GM18867 (cell line): ENCODE measurements at regions not wholly inside any gene's neighbourhood (a gene's known extent, or its start where the extent isn't known, plus 50 kb on each side); places are given as distances from the start of the nearest gene placed in this dataset.
"Not testable (repeated sequence)": the region's sequence is repeated elsewhere in the genome, so short reads cannot be mapped to it uniquely, and the experiment has no call there.

ENCODE experiments used
- ATAC-seq: cut with Tn5 transposase; IDR thresholded peaks from one replicate; pipeline ENCODE4 v1.9.1; 2021; ENCODE audit warnings: mild to moderate bottlenecking, moderate library complexity; ENCODE audit not compliant: unreplicated experiment

DNA sequence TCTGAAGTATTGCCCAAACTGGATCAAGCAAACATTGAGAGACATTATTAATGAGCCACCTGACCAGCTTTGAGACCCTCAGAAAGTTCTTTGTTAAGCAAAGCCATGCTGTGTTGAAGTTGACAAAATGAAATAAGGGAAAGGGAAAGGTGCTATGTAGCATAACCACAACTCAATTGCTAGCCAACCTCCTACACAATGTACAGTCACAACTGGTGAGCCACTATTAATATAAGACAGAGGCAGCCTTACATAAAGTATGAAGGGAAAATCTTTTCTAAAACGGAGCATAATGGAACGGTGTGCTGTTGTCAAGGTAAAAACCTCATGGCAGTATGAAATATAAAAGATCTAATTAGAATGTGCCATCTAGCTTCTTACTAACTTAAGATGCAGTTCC, 375.8 kb upstream of the ST8SIA4 start:
- no peak for ATAC-seq

DNA sequence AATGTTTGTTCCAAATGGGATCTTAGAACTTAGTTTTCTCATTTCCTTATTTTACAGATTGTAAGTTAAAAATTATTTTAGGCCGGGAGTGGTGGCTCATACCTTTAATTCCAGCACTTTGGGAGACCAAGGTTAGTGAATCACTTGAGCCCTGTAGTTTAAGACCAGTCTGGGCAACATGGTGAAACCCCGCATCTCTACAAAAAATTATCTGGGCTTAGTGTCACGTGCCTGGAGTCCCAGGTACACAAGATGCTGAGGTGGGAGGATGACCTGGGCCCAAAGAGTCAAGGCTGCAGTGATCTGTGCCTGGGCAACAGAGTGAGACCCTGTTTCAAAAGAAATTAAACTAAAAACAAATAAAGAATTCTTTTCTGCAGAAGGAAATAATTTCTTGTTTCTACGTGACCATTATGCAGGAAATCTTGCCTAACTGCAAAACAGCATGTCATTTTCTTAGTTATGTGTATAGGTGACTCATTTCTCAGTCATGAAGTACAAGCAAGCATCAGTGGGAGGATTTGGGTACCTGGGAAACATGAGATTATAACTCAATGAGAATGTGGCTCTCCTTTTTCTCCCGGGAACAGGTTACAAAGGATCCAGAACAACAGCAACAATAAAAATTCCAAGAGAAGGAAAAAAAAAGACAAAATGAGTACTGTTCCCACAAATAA, 375.1 kb upstream of the ST8SIA4 start:
- no peak for ATAC-seq

DNA sequence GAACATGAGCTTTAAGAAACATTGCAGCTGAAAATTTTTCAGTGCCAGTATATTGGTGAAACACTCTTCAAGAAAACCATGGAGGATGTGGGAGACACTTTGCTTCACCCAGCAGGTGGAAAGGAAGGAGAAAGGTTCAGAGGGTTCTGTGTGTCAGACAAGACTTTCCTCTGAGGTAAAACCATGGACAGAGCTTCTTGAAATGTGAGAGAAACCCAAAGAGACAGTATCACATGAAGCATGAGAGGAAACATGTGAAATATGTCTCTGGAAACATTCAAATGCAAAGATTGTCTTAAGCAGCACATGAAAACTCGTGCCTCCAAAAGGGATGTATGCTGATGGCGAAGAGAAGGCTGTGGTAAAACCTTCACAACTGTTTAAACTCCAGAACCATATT, 368.9 kb upstream of the ST8SIA4 start:
- ATAC-seq, result no peak

DNA sequence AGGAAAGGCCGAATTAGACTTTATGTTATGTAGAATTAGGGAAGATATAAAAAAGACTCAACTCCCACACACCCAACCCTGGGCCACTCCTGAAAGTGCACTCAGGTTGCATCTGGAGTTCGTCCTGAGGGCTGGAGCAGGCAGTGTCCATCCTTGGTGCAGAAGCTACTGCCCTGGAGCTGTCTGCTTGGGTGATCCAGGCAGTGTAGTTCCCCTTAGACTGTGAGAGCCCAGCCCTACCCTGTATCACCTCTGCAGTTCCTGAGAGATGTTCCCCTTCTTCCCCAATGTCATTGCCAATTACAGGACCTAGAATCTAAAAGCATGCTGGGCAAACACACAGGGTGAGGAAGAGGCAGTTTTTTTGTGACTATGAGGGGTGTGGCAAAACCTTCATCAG, 368.3 kb upstream of the ST8SIA4 start:
- no peak for ATAC-seq

DNA sequence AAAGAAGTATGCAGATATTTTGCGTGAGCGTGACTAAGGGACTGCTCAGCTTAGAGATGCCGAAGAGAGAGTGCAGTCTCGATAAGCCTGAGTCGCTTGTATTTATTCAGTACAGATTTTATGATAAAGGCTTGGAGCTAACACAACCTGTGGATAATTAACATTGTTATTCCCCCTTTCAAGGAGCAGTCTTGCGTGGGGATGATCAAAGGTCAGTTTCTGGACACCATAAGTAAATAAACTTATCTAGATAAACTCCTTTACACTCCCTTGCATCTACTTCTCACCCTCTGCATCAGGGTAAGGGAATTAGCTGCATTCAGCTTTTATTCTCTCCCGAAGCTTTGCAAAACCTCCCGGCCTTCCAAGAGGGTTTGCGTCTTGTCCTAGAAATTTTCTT, 357.8 kb upstream of the ST8SIA4 start:
- no peak for ATAC-seq

DNA sequence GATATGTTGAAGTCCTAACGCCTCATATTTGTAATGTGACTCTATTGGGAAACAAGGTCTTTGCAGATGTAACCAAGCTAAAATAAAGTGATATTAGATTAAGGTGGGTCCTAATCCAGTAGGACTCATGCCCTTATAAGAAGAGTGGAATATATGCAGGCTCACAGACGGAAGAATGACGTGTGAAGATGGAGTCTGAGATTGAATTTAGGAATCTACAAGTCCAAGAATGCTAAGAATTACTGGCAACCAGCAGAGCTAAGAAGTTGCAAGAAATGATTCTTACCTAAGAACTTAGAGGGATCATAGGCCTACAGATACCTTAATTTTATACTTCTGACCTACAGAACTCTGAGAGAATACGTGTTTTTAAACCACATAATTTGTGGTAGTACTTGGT, 350.0 kb upstream of the ST8SIA4 start:
- ATAC-seq, result no peak

DNA sequence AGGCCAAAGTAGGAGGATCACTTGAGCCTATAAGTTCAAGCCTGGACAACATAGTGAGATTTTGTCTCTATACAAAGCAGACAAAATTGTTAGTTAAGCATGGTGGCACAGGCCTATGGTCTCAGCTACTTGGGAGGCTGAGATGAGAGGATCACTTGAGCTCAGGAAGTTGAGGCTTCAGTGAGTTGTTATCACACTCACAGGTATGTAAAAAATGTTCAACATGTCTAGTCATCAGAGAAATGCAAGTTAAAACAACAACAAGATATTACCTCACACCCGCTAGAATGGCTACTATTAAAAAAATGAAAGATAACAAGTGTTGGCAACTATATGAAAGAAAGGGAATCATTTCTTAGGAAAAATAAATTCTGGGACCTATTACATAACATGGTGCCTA, 341.5 kb upstream of the ST8SIA4 start:
- ATAC-seq, result no peak

DNA sequence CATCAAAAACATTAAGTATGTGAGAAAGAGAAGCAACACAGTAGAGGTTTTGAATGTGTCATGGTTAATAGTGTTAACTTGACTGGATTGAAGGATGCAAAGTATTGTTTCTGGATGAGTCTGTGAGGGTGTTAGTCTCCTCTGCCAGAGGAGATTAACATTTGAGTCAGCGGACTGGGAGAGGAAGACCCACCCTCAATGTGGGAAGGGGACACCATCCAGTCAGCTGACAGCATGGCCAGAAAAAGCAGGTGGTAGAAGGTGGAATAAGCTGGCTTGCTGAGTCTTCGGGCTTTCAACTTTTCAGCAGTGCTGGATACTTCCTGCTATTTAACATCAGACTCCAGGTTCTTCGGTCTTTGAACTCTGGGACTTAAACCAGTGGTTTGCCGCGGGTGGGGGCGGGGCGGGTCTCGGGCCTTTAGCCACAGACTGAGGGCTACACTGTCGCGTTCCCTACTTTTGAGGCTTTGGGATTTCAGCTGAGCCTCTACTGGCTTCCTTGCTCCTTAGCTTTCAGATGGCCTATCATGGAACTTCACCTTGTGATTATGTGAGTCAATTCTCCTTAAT, 309.9 kb upstream of the ST8SIA4 start:
- no peak for ATAC-seq

DNA sequence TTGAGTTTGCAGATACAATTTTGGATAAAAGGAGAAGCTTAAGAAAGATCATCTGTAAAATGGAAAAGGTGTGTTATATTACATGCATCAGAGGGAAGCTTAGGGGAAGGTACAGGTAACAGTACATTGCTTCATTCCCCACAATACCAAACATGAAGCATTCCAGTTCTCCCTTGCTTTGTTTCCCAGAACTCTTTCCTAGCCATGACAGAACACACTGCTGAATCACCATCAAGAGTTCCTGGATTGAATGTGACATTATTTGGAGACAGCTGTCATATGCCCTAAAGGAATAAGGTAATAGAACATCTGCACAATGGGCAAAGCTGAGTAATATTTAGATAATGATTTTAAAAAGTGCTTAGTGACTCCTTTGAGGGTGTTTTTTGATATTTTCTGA, 303.5 kb upstream of the ST8SIA4 start:
- ATAC-seq, result no peak

DNA sequence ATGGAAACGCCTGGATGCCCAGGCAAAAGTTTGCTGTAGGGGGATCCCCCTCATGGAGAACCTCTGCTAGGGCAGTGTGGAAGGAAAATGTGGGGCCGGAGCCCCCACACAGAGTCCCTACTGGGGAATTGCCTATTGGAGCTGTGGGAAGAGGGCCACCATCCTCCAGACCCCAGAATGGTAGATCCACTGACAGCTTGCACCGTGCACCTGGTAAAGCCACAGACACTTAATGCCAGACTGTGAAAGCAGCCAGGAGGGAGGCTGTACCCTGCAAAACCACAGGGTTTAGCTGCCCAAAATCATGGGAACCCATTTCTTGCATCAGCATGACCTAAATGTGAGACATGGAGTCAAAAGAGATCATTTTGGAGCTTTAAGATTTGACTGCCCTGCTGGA, 302.0 kb upstream of the ST8SIA4 start:
- ATAC-seq, result not testable (repeated sequence)

DNA sequence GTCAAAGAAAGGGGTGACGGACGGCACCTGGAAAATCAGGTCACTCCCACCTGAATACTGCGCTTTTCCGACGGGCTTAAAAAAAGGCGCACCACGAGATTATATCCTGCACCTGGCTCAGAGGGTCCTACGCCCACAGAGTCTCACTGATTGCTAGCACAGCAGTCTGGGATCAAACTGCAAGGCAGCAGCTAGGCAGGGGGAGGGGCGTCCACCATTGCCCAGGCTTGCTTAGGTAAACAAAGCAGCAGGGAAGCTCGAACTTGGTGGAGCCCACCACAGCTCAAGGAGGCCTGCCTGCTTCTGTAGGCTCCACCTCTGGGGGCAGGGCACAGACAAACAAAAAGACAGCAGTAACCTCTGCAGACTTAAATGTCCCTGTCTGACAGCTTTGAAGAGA, 277.3 kb upstream of the ST8SIA4 start:
- not testable (repeated sequence) for ATAC-seq

DNA sequence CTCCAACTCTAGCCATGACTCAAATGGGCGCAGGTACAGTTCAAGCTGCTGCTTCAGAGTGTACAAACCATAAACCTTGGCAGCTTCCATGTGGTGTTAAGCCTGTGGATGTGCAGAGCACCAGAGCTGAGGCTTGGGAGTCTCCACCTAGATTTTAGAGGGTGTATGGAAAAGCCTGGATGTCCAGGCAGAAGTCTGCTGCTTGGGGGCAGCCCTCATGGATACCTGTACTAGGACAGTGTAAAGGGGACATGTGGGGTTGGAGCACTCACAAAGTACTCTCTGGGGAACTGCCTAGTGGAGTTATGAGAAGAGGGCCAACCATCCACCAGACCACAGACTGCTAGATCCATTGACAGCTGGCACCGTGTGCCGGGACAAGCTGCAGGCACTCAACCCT, 273.5 kb upstream of the ST8SIA4 start:
- ATAC-seq, result no peak

DNA sequence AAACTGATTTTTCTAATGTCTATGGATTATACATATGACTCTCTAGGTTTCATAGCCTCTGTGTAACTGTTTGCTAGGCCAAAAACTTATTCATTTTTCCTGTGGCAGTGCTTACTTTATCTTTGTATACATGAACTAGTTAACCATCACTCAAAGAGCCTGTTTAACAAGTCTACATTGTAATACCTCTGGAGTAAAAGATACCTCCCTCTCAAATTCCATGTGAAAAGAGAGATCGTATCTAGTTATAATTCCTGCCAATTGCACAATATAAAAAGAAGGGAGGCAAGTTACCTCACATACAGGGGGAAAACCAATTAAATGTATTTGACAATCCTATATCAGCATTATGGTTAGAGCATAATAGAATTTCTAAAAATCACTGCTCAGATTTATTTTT, 271.9 kb upstream of the ST8SIA4 start:
- no peak for ATAC-seq

DNA sequence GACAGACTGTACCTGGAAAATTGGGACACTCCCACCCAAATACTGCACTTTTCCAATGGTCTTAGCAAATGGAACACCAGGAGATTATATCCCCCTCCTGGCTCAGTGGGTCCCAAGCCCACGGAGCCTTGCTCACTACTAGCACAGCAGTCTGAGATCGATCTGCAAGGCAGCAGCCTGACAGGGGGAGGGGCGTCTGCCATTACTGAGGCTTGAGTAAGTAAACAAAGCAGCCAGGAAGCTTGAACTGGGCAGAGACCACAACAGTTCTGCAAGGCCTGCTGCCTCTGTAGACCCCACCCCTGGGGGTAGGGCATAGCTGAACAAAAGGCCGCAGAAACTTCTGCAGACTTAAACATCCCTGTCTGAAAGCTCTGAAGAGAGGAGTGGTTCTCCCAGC, 260.0 kb upstream of the ST8SIA4 start:
- no peak for ATAC-seq

DNA sequence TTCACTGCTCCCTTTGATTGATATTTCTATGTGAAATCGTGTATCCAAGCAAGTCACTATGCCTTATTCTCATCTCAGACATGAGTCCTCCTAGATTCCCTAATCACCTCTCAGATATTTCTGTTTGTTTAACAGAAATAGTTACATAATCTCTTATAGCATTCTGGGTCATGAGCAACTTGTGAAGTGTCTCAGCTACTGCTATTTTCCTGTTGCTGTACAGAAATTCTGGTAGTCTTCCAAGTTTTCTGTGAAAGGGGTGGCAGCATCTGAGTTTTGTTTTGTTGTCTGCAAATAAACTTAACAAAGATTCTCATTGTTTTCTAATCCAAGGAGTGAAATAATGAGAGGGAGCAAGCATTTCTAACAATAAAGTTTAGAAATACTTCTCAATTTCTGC, 256.9 kb upstream of the ST8SIA4 start:
- no peak for ATAC-seq

DNA sequence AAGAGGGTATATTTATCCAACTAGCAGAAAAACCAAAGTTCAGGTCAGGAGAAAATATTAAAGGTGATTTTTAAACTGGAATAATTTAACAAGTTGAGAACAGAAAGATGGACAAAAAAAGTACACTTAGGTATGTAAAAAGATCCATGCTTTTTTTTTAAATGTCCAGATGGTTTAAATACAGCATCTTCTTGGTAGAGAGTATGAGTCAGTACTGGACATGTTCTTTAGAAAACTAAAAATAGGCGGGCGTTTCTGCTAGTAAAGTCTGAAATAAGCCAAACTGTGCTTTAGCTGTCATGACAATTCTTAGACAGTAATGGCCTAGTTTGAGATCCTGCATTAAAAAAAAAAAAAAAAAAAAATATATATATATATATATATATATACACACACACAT, 255.9 kb upstream of the ST8SIA4 start:
- no peak for ATAC-seq

DNA sequence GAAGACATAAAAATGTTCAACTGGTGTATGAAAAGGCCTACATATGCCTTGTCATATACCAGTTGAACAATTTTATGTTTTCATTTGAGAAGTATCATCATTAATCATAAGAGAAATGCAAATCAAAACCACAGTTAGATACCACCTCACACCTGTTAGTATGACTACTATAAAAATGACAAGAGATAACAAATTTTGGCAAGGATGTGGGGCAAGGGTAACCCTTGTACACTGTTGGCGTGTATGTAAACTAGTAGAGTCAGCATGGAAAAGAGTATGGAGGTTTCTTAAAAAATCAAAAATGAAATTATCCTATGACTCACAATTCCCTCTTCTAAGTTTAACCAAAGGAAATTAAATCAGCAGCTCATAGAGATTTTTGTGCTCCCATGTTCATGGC, 250.4 kb upstream of the ST8SIA4 start:
- ATAC-seq, result no peak

DNA sequence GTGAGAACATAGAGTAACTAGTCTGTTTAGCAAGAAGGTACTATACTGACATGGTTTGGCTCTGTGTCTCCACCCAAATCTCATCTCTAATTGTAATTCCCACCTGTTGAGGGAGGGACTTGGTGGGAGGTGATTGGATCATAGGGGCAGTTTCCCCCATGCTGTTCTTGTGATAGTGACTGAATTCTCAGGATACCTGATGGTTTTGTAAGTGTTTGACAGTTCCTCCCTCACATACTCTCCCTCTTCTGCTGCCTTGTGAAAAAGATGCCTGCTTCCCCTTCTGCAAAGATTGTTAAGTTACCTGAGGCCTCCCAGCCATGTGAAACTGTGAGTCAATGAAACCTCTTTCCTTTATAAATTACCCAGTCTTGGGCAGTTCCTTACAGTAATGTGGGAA, 240.4 kb upstream of the ST8SIA4 start:
- no peak for ATAC-seq

DNA sequence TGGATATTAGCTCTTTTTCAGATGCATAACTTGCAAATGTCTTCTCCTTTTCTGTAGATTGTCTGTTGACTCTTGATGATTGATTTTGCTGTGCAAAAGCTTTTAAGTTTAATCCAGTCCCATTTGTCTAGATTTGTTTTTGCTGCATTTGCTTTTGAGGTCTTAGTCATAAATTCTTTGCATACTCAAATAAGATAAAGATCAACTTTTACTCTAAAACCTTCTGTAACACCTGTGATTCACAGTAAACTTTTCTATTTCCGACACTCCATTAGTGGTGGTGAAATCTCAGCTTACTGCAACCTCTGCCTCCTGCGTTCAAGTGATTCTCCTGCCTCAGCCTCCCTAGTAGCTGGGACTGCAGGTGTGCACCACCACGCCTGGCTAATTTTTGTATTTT, 239.0 kb upstream of the ST8SIA4 start:
- no peak for ATAC-seq

DNA sequence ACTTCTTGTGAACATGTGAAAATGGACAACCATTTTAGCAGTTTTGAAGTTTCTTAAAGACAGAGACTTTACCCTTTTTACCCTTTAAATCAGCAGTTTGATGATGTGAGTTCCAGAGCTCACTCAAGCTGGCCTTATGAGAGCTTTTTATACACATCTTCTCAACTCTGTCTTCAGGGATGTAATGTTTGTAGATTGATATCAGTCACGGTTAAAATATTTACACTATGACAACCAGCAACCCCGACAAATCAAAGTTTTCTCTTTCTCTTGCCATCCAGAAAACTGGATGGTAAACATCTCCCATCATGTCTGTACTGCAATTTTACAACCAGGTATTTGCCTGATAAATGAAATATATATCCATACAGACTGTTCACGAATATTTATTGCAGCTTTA, 233.4 kb upstream of the ST8SIA4 start:
- ATAC-seq, result no peak

DNA sequence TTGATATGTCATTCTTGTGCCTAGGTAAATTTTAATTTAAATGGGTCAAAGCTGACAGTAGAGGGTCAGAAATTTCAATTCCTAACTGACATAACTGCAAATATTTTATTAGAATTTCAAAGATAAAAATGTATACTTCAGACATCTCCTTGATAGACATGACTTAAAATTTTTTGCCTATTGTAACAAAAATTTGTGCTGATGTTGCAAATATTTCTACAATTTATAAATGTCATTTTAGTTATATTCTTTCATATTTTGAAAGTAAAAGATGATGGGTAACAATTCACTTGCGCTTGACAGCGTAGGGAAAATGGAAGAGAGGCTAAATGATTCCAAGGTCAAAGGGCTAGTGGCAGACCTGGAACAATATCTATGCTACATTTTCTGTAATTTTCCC, 220.3 kb upstream of the ST8SIA4 start:
- ATAC-seq, result no peak

DNA sequence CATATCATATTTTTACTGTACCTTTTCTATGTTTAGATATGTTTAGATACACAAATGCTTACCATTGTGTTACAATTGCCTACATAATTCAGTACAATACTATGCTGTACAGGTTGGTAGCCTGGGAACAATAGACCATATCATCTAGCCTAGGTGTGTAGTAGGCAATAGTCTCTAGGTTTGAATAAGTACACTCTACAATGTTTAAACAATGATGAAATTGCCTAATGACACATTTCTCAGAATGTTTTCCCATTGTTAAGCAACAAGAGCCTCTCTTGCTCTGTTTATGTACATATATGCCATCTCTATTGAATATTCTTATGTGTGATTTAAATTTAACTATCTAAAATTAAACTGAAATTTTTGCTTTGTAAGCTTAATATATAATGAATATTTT, 209.6 kb upstream of the ST8SIA4 start:
- ATAC-seq, result no peak

DNA sequence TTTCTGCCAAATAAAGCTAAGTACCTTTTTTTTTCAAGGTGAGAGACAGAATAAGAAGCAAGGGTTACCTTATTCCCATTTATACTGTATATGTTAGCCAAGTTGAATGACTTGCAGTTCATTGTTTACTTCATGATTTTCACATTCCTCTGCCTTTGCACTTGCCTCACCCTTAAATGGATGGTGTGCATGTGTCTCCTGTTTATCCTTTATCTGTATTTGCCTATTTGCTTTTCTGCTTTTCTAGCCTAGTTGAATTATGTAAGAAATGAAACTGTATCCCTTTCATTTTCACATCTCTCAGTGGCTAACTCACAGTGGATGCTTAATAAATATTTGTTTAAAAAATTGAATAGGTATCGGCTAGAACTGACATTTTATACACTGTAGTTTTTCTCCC, 200.8 kb upstream of the ST8SIA4 start:
- ATAC-seq, result peak; percentile 55
